NCI-H1092 (cell line): ENCODE measurements at regions not wholly inside any gene's neighbourhood (a gene's known extent, or its start where the extent isn't known, plus 50 kb on each side); places are given as distances from the start of the nearest gene placed in this dataset.

Experiments
- DNase-seq: peaks from one replicate; lab custom pipeline; 2025; lab: John Stamatoyannopoulos, UW

- no peak for DNase-seq
Observed at GRCh38 chr5:72005671-72006070, 101.6 kb upstream of the MAP1B start.

GRCh38 chr5:72006361-72006760 lies 100.9 kb upstream of the MAP1B start:
- no peak for DNase-seq

- no peak for DNase-seq
Observed at GRCh38 chr5:72007336-72008111, 99.8 kb upstream of the MAP1B start.

- no peak for DNase-seq
Observed at GRCh38 chr5:72009280-72009679, 98.0 kb upstream of the MAP1B start.

GRCh38 chr5:72010430-72010829 lies 96.8 kb upstream of the MAP1B start:
- DNase-seq, result no peak

- no peak for DNase-seq
Observed at GRCh38 chr5:72012906-72013305, 94.4 kb upstream of the MAP1B start.

- DNase-seq, result peak; percentile 78
Observed at GRCh38 chr5:72013766-72014624, 93.3 kb upstream of the MAP1B start.

GRCh38 chr5:72015103-72015548 lies 92.1 kb upstream of the MAP1B start:
- peak; percentile 73 for DNase-seq

GRCh38 chr5:72018143-72018803 lies 89.0 kb upstream of the MAP1B start:
- no peak for DNase-seq

GRCh38 chr5:72020161-72020983 lies 86.9 kb upstream of the MAP1B start:
- no peak for DNase-seq

GRCh38 chr5:72021651-72022357 lies 85.5 kb upstream of the MAP1B start:
- no peak for DNase-seq

- no peak for DNase-seq
Observed at GRCh38 chr5:72028382-72028781, 78.9 kb upstream of the MAP1B start.

- no peak for DNase-seq
Observed at GRCh38 chr5:72030237-72030636, 77.0 kb upstream of the MAP1B start.

- no peak for DNase-seq
Observed at GRCh38 chr5:72032788-72033187, 74.5 kb upstream of the MAP1B start.

GRCh38 chr5:72034770-72035169 lies 72.5 kb upstream of the MAP1B start:
- DNase-seq, result no peak

GRCh38 chr5:72035831-72036230 lies 71.4 kb upstream of the MAP1B start:
- no peak for DNase-seq

GRCh38 chr5:72036951-72037350 lies 70.3 kb upstream of the MAP1B start:
- no peak for DNase-seq

GRCh38 chr5:72040513-72040912 lies 66.8 kb upstream of the MAP1B start:
- DNase-seq, result no peak

GRCh38 chr5:72041654-72042053 lies 65.6 kb upstream of the MAP1B start:
- no peak for DNase-seq

- no peak for DNase-seq
Observed at GRCh38 chr5:72042097-72042496, 65.2 kb upstream of the MAP1B start.

- no peak for DNase-seq
Observed at GRCh38 chr5:72045692-72046091, 61.6 kb upstream of the MAP1B start.
